Osteoblast (primary cell): ENCODE measurements at regions not wholly inside any gene's neighbourhood (a gene's known extent, or its start where the extent isn't known, plus 50 kb on each side); places are given as distances from the start of the nearest gene placed in this dataset.

Experiments used
- DNase-seq: peaks from one replicate; pipeline ENCODE4 v3.0.0; 2011; ENCODE audit warnings: low spot score, mixed read lengths; ENCODE audit not compliant: insufficient read length; ENCODE audit errors: missing footprints
- H2AFZ ChIP-seq: 2 replicates; pipeline ENCODE4 v1.6.0; 2011; ENCODE audit warnings: mild to moderate bottlenecking, low read length
- H3K27ac ChIP-seq: 2 replicates; pipeline ENCODE4 v1.5.1; 2011; ENCODE audit warnings: mild to moderate bottlenecking, low read depth, low read length, moderate library complexity
- H3K27me3 ChIP-seq: 2 replicates; pipeline ENCODE4 v1.6.0; 2012; ENCODE audit warnings: mild to moderate bottlenecking, control low read depth, inconsistent platforms, low read length, moderate library complexity; ENCODE audit not compliant: insufficient read depth
- H3K36me3 ChIP-seq: 2 replicates; pipeline ENCODE4 v1.5.1; 2011; ENCODE audit warnings: mild to moderate bottlenecking, low read length, control low read depth, moderate library complexity; ENCODE audit not compliant: insufficient read depth
- H3K4me1 ChIP-seq: 2 replicates; pipeline ENCODE4 v1.5.1; 2011; ENCODE audit warnings: mild to moderate bottlenecking, low read length, control low read depth, moderate library complexity; ENCODE audit not compliant: insufficient read depth
- H3K4me2 ChIP-seq: 2 replicates; pipeline ENCODE4 v1.6.0; 2011; ENCODE audit warnings: mild to moderate bottlenecking, low read length; ENCODE audit not compliant: insufficient read depth
- H3K4me3 ChIP-seq: fragments of 200-600 bp; sonication (generic); 3 replicates; pipeline ENCODE4 v1.5.1; 2012; ENCODE audit warnings: mild to moderate bottlenecking, low read length, inconsistent platforms; ENCODE audit not compliant: insufficient read depth
- H3K79me2 ChIP-seq: 2 replicates; pipeline ENCODE4 v1.6.0; 2012; ENCODE audit warnings: mild to moderate bottlenecking, low read length, control low read depth, inconsistent platforms; ENCODE audit not compliant: insufficient read depth
- H3K9me3 ChIP-seq: 2 replicates; pipeline ENCODE4 v1.5.1; 2011; ENCODE audit warnings: low read depth, low read length, control low read depth
- H4K20me1 ChIP-seq: 2 replicates; pipeline ENCODE4 v1.6.0; 2012; ENCODE audit warnings: mild to moderate bottlenecking, low read length, control low read depth; ENCODE audit not compliant: insufficient read depth
- CTCF ChIP-seq: IDR thresholded peaks from 2 replicates; pipeline ENCODE4 v1.5.1; 2011; ENCODE audit warnings: mild to moderate bottlenecking, low read depth, low read length, moderate library complexity; ENCODE audit errors: extremely low read depth

- Histone ChIP-seq H3K36me3 (no peaks in the 10 kb centered on the region), H4K20me1 (peaks cover 9% of the 10 kb centered on the region), H3K4me2 (peak overlapping the region; percentile 98), H3K9me3 (no peaks in the 10 kb centered on the region), H3K4me1 (peaks cover 7% of the 10 kb centered on the region), H3K4me3 (peak overlapping the region; percentile 79), H3K27me3 (peaks cover 22% of the 10 kb centered on the region), H3K79me2 (peaks cover 5% of the 10 kb centered on the region), H3K27ac (peak overlapping the region; percentile 55), H2AFZ (peak overlapping the region; percentile 94)
- peak; percentile 94 for DNase-seq
- no peak for TF ChIP-seq CTCF
Observed at GRCh38 chr1:65067491-65068201, 80.4 kb upstream of the AK4 start.

- Histone ChIP-seq H2AFZ (peak overlapping the region; percentile 94), H3K9me3 (no peaks in the 10 kb centered on the region), H3K4me3 (peak overlapping the region; percentile 79), H4K20me1 (peaks cover 5% of the 10 kb centered on the region), H3K4me1 (peaks cover 7% of the 10 kb centered on the region), H3K4me2 (peak overlapping the region; percentile 98), H3K79me2 (peaks cover 5% of the 10 kb centered on the region), H3K36me3 (no peaks in the 10 kb centered on the region), H3K27me3 (peaks cover 24% of the 10 kb centered on the region), H3K27ac (peak overlapping the region; percentile 55)
- DNase-seq = peak; percentile 91
- TF ChIP-seq CTCF = no peak
Observed at GRCh38 chr1:65068202-65069010, 79.6 kb upstream of the AK4 start.

DNA sequence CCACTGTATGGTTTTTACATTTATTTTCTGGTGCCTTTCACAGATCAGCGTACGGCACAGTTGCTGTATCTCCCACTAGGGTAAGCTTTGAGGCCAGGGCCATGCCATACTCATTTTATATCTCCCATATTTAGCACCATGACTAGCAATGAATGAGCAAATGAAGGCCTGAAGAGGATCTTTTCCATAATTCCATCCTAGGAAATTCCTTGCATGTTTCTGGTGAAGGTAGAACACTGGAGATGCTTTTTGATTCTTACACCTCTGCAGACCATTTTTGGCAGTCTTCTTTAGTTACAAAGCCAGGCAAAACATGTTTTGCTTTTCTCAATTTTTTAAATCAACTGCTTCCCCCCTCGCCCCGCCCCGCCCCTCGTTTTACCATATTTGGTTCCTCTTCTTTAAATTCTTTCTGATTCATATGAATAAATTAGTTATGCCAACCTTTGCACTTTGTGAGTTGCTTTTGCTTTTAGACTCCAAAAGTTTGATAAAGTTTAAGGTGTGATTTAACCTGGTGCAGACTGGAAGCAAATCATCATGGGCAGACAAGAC, 78.9 kb upstream of the AK4 start:
- H3K27ac ChIP-seq = no peak overlapping the region
- H2AFZ ChIP-seq = peak overlapping the region; percentile 94
- no peak for DNase-seq
- peaks cover 7% of the 10 kb centered on the region for H3K4me1 ChIP-seq
- no peak for TF ChIP-seq CTCF
- peak overlapping the region; percentile 98 for H3K4me2 ChIP-seq
- peaks cover 5% of the 10 kb centered on the region for H4K20me1 ChIP-seq
- no peaks in the 10 kb centered on the region for H3K36me3 ChIP-seq
- no peaks in the 10 kb centered on the region for H3K9me3 ChIP-seq
- H3K4me3 ChIP-seq = peak overlapping the region; percentile 79
- peaks cover 24% of the 10 kb centered on the region for H3K27me3 ChIP-seq
- H3K79me2 ChIP-seq = peaks cover 5% of the 10 kb centered on the region

- Histone ChIP-seq H3K9me3 (no peaks in the 10 kb centered on the region), H3K27ac (no peak overlapping the region), H4K20me1 (no peaks in the 10 kb centered on the region), H2AFZ (no peak overlapping the region), H3K27me3 (peaks cover 15% of the 10 kb centered on the region), H3K79me2 (no peaks in the 10 kb centered on the region), H3K4me2 (no peak overlapping the region), H3K4me3 (no peak overlapping the region), H3K36me3 (no peaks in the 10 kb centered on the region), H3K4me1 (peaks cover 7% of the 10 kb centered on the region)
- DNase-seq = no peak
- TF ChIP-seq CTCF = no peak
Observed at GRCh38 chr1:65072845-65073244, 75.2 kb upstream of the AK4 start.
